ENCODE measurements at regions not wholly inside any gene's neighbourhood (a gene's known extent, or its start where the extent isn't known, plus 50 kb on each side); places are given as distances from the start of the nearest gene placed in this dataset.

- CTCF ChIA-PET (ENCODE audit: partially characterized antibody), result interaction anchor here (0.9 to 8.3 kb wide), 6 partner anchors 15 to 411 kb away, joined by 3 to 128 read pairs (median 4); no protein-coding TSS in a partner anchor
- H2BK20ac ChIP-seq (ENCODE audit: low read length), result no peak overlapping the region
- H3K23ac ChIP-seq (ENCODE audit: insufficient read length), result no peak overlapping the region
- TF ChIP-seq SP4 (IDR thresholded peaks at IDR 0.05; ENCODE audit: low read length) (no peak), GABPA (IDR thresholded peaks at IDR 0.05; ENCODE audit: borderline replicate concordance, insufficient read depth, low read length) (no peak), ASH2L (IDR thresholded peaks at IDR 0.05; ENCODE audit: low read length) (no peak), CTBP2 (IDR thresholded peaks at IDR 0.05; ENCODE audit: borderline replicate concordance, insufficient read depth, insufficient read length, low read length) (no peak), TAF7 (optimal IDR thresholded peaks at IDR 0.05; ENCODE audit: borderline replicate concordance, low read depth, low read length) (no peak), SP1 (IDR thresholded peaks at IDR 0.05; ENCODE audit: low read depth, low read length) (no peak), KDM4A (IDR thresholded peaks at IDR 0.05; ENCODE audit: low read depth, low read length, severe bottlenecking) (no peak), ATF3 (IDR thresholded peaks at IDR 0.05; ENCODE audit: insufficient read depth, low read depth, low read length) (no peak), HDAC6 (IDR thresholded peaks at IDR 0.05; ENCODE audit: low read depth, low read length) (no peak), BACH1 (IDR thresholded peaks at IDR 0.05; ENCODE audit: low read length) (no peak)
Measured at GRCh38 chr13:26949701-26950502, 189.3 kb upstream of the GPR12 start.

More at GRCh38 chr13:26949701-26950502, 189.3 kb upstream of the GPR12 start:
- POLR2A ChIA-PET (ENCODE audit: partially characterized antibody), result no interaction called here
- no peak overlapping the region for H2AFZ ChIP-seq (ENCODE audit: low read length)
- no peak overlapping the region for H3K4me3 ChIP-seq (ENCODE audit: extremely low read depth in 1 of 4, insufficient read depth in 2 of 4, low read depth in 3 of 4, low read length in 4 of 4)
- H3K4me2 ChIP-seq (ENCODE audit: insufficient read depth in 1 of 2, low read depth in 2 of 2, low read length in 2 of 2), result no peak overlapping the region
- 91% methylated on average over 14 of the region's 14 CpGs; no CpG with 5 or more reads in 1 of the 2 experiments for WGBS, 2 experiments (ENCODE audit: extremely low coverage in 1 of 2, insufficient coverage in 1 of 2, insufficient read length in 1 of 2, insufficient replicate concordance in 2 of 2, low coverage in 1 of 2, low lambda C conversion rate in 2 of 2, missing lambda C conversion rate in 1 of 2)
- H3K18ac ChIP-seq (ENCODE audit: extremely low read depth, low read length), result no peak overlapping the region
- H4K20me1 ChIP-seq (replicated peaks in 1 of 2; ENCODE audit: control insufficient read depth in 1 of 2, insufficient read depth in 2 of 2, low read length in 2 of 2), result no peaks in the 10 kb centered on the region
- H4K91ac ChIP-seq (replicated peaks; ENCODE audit: insufficient read length, low read length), result no peak overlapping the region
- H3K79me1 ChIP-seq (ENCODE audit: low read depth, low read length), result no peaks in the 10 kb centered on the region
- H3K9me3 ChIP-seq (ENCODE audit: insufficient read depth in 2 of 2, low read depth in 1 of 2, low read length in 1 of 2), result no peaks in the 10 kb centered on the region
- no peak overlapping the region for H4K5ac ChIP-seq (ENCODE audit: insufficient read length, low read depth, low read length)
- no peak overlapping the region for H2BK15ac ChIP-seq (ENCODE audit: low read length)
- H2AK5ac ChIP-seq (ENCODE audit: low read depth, low read length), result no peak overlapping the region
- no peak overlapping the region for H2BK12ac ChIP-seq (ENCODE audit: low read depth, low read length)
- H3K27me3 ChIP-seq (replicated peaks in 1 of 4; ENCODE audit: control insufficient read depth in 3 of 4, extremely low read depth in 1 of 4, insufficient read depth in 3 of 4, low read length in 3 of 4), result no peaks in the 10 kb centered on the region
- no peak overlapping the region for H3K14ac ChIP-seq (ENCODE audit: insufficient read length)
- no peak overlapping the region for H3K4ac ChIP-seq (replicated peaks; ENCODE audit: insufficient read length, low read depth, low read length)
- no peak overlapping the region for H3K9ac ChIP-seq (replicated peaks in 1 of 4; ENCODE audit: extremely low read depth in 1 of 4, low read depth in 3 of 4, low read length in 3 of 4)
- no peak for DNase-seq (ENCODE audit: low read depth in 1 of 2, low spot score in 2 of 2)
- no peak overlapping the region for H3K27ac ChIP-seq (ENCODE audit: low read depth, low read length)
- no peak overlapping the region for H2BK5ac ChIP-seq (ENCODE audit: low read depth, low read length)
- no peaks in the 10 kb centered on the region for H3K79me2 ChIP-seq (ENCODE audit: control insufficient read depth in 1 of 2, insufficient read depth in 2 of 2, low read length in 2 of 2)
- no peak overlapping the region for H4K8ac ChIP-seq (ENCODE audit: extremely low read depth, insufficient read depth, low read length)
- H3K4me1 ChIP-seq (replicated peaks in 1 of 4; ENCODE audit: control insufficient read depth in 3 of 4, insufficient read depth in 4 of 4, low read length in 3 of 4), result no peaks in the 10 kb centered on the region
- H3K56ac ChIP-seq (replicated peaks; ENCODE audit: insufficient read length, low read depth, low read length), result no peak overlapping the region
- no peak overlapping the region for H2BK120ac ChIP-seq (replicated peaks; ENCODE audit: low read depth, low read length)
- no peak for FAIRE-seq
- H3K23me2 ChIP-seq (ENCODE audit: low read depth, low read length), result no peaks in the 10 kb centered on the region
- no peaks in the 10 kb centered on the region for H3K36me3 ChIP-seq (ENCODE audit: control insufficient read depth in 2 of 4, insufficient read depth in 4 of 4, low read length in 3 of 4)

All from H1 (cell line).